Germinal center (tissue), 1 donor: ENCODE measurements at regions not wholly inside any gene's neighbourhood (a gene's known extent, or its start where the extent isn't known, plus 50 kb on each side); places are given as distances from the start of the nearest gene placed in this dataset.

ENCODE experiments used
- DNase-seq: peaks from one replicate; pipeline ENCODE4 v3.0.0; 2012; ENCODE audit warnings: mixed read lengths, low spot score

GRCh38 chr16:73882651-73883050 lies 414.0 kb upstream of the PSMD7 start:
- DNase-seq: no peak

- no peak for DNase-seq
These were observed 414.6 kb upstream of the PSMD7 start for GRCh38 chr16:73882033-73882432.

DNA sequence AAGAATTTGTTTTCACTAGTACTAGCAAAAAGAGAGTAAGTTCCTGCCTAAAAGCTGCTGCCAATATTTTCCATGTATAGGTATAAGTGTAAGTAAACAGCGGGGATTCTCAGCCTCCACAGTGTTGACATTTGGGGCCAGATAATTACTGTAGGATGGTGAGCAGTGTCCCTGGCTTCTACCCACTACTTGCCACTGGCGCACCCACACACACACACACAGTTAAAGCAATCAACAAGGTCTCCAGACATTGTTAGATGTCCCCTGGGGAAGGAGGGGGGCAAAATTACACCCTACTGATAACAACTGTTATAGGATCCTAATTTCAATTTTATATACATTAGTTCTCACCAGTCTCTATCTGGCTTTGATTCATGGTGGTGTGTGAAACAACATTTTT lies 417.0 kb upstream of the PSMD7 start:
- no peak for DNase-seq

DNA sequence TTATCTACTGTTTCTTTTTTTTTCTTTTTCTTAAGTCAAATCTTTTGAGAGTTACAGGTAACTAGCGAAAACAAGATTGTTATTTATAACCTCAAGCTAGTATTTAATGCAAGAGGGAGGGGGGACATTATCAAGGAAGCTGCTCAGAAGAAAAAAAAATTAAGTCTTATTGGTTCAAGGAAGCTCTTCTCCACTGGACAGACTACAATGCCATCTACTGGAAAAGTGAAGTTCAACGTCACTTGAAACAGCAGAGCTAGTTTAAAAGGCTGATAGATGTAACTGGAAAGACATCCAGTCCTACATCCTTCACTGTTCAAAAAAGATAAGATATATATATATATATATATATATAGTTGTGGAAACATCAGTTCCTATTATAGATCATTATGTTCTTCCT lies 418.0 kb upstream of the PSMD7 start:
- DNase-seq: no peak

GRCh38 chr16:73877150-73877549 lies 419.5 kb upstream of the PSMD7 start:
- no peak for DNase-seq

DNA sequence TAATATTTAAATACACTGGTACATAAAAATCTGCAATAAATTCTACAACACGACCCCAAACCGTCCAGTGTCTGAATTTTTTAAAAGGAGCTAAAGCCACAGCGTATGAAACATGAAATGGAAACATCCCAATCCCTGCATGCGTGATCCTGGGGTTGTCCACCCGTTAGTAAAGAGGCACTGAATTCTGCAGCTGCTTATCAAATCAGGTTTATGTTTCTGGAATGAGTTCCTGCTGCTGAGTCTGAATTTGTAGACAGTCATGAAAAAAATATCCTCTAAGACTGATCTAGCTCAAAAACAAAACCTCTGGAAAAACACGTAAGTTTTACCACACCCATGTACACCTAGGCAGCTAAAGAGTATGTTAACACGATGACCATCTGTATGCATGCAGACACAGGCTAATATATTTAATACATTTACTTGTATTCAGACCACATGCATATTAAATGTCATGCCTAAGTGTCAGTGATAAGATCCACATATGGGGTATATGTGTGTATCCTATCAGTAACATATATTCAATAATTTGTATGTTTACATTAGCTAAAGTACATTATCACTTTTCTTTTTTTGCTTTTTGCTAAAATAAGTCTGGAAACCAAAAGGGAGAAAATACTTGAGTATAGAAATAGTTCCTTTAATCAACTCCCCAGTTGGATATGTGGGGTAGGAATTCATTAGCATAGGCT lies 420.5 kb upstream of the PSMD7 start:
- DNase-seq: no peak

GRCh38 chr16:73874324-73874723 lies 422.3 kb upstream of the PSMD7 start:
- no peak for DNase-seq

- no peak for DNase-seq
These were observed 423.0 kb upstream of the PSMD7 start for GRCh38 chr16:73873643-73874042.

DNA sequence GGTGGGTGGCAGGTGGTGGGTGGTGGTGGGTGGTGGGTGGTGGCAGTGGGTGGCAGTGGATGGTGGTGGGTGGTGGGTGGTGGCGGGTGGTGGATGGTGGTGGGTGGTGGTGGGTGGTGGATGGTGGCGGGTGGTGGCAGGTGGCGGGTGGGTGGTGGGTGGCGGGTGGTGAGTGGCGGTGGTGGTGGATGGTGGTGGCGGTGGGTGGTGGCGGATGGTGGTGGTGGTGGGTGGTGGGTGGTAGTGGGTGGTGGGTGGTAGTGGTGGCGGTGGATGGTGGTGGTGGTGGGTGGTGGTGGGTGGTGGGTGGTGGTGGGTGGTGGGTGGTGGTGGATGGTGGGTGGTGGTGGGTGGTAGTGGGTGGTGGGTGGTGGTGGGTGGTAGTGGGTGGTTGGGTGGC lies 423.8 kb upstream of the PSMD7 start:
- no peak for DNase-seq

GRCh38 chr16:73871088-73871733 lies 425.4 kb upstream of the PSMD7 start:
- no peak for DNase-seq

DNA sequence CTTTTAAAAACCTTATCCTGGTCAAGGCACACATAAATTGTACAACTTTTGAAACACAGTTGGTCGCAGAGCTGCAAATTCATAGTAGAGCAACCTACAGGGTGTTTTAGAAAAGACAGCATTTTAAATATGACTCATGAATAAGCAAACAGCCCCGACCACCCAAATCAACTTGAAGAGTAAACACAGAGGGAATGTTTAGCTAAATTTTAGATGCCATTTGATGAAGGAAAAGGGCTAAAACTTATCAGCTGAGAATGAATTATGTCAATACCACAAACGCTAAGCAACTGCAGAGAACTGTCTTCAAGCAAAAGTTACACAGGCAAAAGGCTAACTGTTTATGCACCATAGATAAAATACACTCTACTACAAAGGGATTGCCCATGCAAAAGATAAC lies 427.5 kb upstream of the PSMD7 start:
- DNase-seq: no peak

DNA sequence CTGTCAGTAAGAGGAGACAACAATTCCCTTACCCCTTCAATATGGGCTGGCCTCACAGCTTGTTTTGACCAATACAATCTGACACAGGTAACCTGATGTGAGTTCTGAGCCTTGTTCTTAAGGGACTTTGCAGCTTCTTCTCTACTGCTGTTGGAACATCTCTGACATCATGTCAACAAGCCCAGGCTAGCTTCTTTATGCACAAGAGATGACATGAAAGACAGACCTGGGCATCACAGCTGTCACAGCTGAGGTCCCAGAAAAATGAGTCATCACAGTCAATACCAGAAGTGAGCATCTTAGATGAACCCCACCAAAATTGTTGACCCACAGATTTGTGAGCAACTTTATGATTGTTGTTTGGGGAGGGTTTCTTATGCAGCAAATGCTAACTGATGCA lies 431.7 kb upstream of the PSMD7 start:
- no peak for DNase-seq

DNA sequence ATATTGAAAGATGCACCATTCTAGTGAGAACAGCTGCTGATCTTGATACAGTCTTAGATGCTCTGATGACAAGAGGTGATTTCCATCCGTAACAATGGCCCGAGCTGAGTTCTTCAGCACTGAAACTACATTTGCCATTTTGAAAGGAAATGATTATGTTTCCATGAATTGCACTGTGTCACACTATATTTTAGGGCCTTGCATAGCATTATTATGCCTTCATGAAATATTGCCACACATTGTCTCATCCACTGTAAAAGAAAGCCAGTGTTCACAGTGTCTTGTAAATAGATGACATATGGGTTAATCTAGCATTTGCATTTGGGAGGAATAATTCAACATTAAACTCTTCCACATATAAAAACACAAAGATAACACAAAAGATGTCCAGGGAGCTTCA lies 438.3 kb upstream of the PSMD7 start:
- DNase-seq: no peak

DNA sequence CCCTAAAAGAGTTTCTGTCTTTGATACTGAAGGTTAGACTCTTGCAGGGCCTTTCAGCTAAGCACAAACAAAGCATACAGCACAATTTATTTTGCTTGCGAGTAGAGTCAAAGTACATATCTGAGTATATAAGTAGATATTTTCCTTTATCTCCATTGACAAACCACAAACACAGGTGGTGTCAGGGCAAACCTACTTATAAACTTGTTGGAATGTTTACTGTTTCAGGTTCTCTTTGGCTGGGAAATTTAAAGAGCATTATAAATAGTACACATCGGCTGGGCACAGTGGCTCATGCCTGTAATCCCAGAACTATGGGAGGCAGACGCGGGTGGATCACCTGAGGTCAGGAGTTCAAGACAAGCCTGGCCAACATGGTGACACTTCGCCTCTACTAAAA lies 442.6 kb upstream of the PSMD7 start:
- no peak for DNase-seq

DNA sequence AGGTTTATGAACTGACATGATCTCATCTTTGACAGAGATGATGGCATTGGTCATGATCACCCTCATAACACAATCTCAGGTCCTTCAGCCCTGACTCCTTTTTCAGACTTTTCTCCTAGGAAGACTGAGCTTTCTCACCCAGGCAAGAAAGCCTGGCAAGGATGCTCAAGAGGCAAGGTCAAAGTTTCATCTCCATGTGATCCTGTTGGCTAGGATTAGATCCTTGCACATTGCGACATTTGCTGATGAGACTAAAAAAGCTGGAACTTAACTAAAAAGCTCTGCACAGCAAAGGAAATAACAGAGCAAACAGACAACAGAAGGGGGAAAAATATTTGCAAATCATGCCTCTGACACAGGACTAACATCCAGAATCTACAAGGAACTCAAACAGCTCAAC lies 444.1 kb upstream of the PSMD7 start:
- no peak for DNase-seq

DNA sequence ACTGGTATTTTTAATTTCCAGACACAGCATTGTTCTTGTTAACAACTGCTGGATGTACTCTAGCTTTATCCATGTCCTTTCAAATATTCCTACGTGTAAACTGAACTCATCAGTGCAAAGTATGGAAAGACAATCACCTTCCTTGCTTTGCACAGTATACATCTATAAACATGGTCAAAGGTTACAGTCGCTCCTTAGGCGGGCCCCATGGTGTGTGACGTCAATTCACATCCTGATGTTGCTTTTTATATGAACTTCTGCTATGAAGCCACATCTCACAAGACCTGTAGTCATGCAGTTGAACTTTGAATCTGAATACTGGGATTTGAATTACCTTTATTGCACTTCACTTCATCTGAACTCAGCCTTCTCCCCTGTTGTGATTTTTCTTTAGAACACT lies 447.6 kb upstream of the PSMD7 start:
- DNase-seq: no peak

GRCh38 chr16:73847090-73847489 lies 449.5 kb upstream of the PSMD7 start:
- DNase-seq: no peak

GRCh38 chr16:73846356-73846755 lies 450.3 kb upstream of the PSMD7 start:
- no peak for DNase-seq

- DNase-seq: no peak
These were observed 450.6 kb upstream of the PSMD7 start for GRCh38 chr16:73846007-73846330.

- no peak for DNase-seq
These were observed 451.2 kb upstream of the PSMD7 start for GRCh38 chr16:73845238-73846006.

GRCh38 chr16:73840728-73841127 lies 455.9 kb upstream of the PSMD7 start:
- no peak for DNase-seq

GRCh38 chr16:73831220-73831619 lies 465.4 kb upstream of the PSMD7 start:
- DNase-seq: no peak

DNA sequence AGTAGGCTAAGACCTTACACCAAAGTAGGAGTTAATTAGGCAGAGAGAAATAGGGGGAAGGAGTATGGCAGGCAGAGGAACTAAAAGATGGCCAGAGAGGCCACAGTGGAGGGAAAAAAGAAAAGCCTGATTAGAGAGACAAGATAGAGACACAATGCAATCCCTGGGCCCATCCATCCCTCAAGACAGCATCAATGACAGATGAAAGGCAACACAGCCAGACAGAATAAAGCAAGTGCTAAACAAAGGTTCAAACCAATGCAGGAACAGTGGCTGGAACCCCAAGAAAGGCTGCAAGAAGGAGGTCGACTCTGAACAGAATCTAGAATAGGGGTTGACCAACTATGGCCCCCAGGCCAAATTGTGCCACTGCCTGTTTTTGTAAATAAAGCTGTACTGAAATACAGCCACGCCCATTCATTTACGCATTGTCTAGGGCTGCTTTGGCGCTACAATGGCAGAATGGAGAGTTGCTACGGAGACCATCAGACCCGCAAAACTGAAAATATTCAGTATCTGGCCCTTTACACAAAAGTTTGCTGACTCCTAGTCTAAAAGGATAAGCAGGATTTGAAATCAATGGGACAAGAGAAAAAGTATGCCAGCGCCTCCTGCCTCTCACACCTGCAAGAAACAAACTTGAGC lies 473.3 kb upstream of the PSMD7 start:
- DNase-seq: no peak
